Upper lobe of left lung (tissue), 4 donors: ENCODE measurements at regions not wholly inside any gene's neighbourhood (a gene's known extent, or its start where the extent isn't known, plus 50 kb on each side); places are given as distances from the start of the nearest gene placed in this dataset.

Experiments used
- EP300 ChIP-seq, 4 donors: sonication (generic); formaldehyde crosslinking; IDR thresholded peaks; one replicate each; pipeline ENCODE4 v1.5.1; 2017; ENCODE audit warnings: antibody characterized with exemption in 4 of 4, control low read depth in 2 of 4
- TF ChIP-seq, protein P1 (sequence below), 6 experiments: fragments of 450-650 bp in 4 of 6; fragments of 200-600 bp in 2 of 6; sonication (generic) in 2 of 6; IDR thresholded peaks; one replicate each; pipeline ENCODE4 v1.5.1; 2016 to 2019; ENCODE audit warnings: antibody characterized with exemption in 6 of 6

DNA sequence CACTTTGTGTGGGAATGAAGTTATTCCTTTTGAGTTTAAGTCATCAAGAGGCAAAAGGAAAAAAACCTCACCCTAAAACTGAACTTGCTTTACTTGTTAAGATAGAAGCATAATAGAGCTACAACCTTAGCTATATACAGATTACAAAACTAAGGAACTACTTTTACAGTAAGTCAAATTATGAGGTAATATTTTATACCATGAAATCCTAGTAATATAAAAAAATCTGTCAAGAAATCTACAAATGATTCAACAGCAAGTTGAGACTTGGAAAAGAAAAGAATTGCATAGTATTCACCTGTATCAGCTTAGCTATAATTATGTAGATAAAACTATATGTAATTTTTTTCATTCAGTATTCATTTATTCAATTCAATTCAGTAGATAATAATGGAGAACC lies 335.3 kb downstream of the KLF5 start:
- TF ChIP-seq, protein P1, sequence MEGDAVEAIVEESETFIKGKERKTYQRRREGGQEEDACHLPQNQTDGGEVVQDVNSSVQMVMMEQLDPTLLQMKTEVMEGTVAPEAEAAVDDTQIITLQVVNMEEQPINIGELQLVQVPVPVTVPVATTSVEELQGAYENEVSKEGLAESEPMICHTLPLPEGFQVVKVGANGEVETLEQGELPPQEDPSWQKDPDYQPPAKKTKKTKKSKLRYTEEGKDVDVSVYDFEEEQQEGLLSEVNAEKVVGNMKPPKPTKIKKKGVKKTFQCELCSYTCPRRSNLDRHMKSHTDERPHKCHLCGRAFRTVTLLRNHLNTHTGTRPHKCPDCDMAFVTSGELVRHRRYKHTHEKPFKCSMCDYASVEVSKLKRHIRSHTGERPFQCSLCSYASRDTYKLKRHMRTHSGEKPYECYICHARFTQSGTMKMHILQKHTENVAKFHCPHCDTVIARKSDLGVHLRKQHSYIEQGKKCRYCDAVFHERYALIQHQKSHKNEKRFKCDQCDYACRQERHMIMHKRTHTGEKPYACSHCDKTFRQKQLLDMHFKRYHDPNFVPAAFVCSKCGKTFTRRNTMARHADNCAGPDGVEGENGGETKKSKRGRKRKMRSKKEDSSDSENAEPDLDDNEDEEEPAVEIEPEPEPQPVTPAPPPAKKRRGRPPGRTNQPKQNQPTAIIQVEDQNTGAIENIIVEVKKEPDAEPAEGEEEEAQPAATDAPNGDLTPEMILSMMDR (IDR thresholded peaks at IDR 0.05) = no peak
- TF ChIP-seq EP300 (IDR thresholded peaks at IDR 0.05) = no peak
